ENCODE measurements at regions not wholly inside any gene's neighbourhood (a gene's known extent, or its start where the extent isn't known, plus 50 kb on each side); places are given as distances from the start of the nearest gene placed in this dataset.
"Not testable (repeated sequence)": the region's sequence is repeated elsewhere in the genome, so short reads cannot be mapped to it uniquely, and the experiment has no call there.

GRCh38 chr17:21470422-21470821 lies 94.3 kb downstream of the KCNJ12 start:
- H3K9me3 ChIP-seq (ENCODE audit: control insufficient read depth, low read length); H3K9ac ChIP-seq (ENCODE audit: low read length); H3K4me1 ChIP-seq (ENCODE audit: control insufficient read depth, insufficient read depth, low read length); H3K4me3 ChIP-seq (ENCODE audit: low read length); H3K36me3 ChIP-seq (ENCODE audit: control insufficient read depth, insufficient read depth, low read length); H3K27me3 ChIP-seq (ENCODE audit: control insufficient read depth, insufficient read depth, low read length): not testable (repeated sequence)

DNA sequence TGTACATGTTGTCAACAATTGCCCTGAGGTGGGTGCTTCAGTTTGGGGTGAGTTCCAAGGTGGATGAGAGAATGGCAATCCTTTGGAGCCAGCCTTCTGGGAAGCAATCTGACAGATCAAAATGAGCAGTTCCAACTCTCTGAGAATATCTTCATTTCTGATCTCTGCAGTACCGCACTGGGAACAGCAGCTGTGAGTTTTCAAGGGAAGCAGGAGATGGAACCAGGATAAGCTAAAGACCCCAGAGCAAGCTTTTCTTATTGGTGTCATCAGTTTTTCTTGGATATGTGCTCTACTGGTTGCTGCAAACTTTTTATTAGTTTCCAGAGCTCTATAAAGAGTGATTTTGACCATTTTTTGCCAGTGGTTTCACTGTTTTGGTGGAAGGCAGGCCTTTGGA lies 94.7 kb downstream of the KCNJ12 start:
- Histone ChIP-seq H3K4me1 (ENCODE audit: control insufficient read depth, insufficient read depth, low read length) (no peaks in the 10 kb centered on the region), H3K9me3 (ENCODE audit: control insufficient read depth, low read length) (no peaks in the 10 kb centered on the region), H3K4me3 (ENCODE audit: low read length) (no peak overlapping the region), H3K9ac (ENCODE audit: low read length) (no peak overlapping the region), H3K27me3 (ENCODE audit: control insufficient read depth, insufficient read depth, low read length) (peaks cover 3% of the 10 kb centered on the region), H3K36me3 (ENCODE audit: control insufficient read depth, insufficient read depth, low read length) (no peaks in the 10 kb centered on the region)

DNA sequence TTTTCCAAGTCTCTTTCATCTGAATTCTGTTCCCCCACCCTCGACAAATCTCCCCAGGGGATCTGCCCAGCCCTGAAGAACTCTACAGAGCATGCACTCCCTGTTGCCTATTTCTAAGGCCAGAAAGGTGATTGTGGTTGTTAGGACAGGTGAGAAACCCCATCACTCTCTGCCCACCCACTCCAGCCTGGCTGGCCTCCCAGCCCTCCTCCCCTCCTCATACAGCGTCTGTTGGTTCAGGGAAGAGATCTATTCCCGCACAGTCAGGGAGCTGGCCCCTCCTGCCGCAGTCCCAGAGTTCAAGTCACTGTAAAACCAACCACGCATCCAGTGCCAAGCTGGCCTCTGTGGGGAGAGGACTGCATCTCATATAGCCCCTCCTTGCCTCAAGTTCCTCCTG lies 98.7 kb downstream of the KCNJ12 start:
- Histone ChIP-seq H3K27me3 (ENCODE audit: control insufficient read depth, insufficient read depth, low read length) (peaks cover 9% of the 10 kb centered on the region), H3K4me3 (ENCODE audit: low read length) (no peak overlapping the region), H3K9ac (ENCODE audit: low read length) (no peak overlapping the region), H3K9me3 (ENCODE audit: control insufficient read depth, low read length) (no peaks in the 10 kb centered on the region), H3K36me3 (ENCODE audit: control insufficient read depth, insufficient read depth, low read length) (no peaks in the 10 kb centered on the region), H3K4me1 (ENCODE audit: control insufficient read depth, insufficient read depth, low read length) (no peaks in the 10 kb centered on the region)

GRCh38 chr17:21475571-21475970 lies 99.4 kb downstream of the KCNJ12 start:
- Histone ChIP-seq H3K27me3 (ENCODE audit: control insufficient read depth, insufficient read depth, low read length) (peaks cover 9% of the 10 kb centered on the region), H3K36me3 (ENCODE audit: control insufficient read depth, insufficient read depth, low read length) (no peaks in the 10 kb centered on the region), H3K9ac (ENCODE audit: low read length) (no peak overlapping the region), H3K4me3 (ENCODE audit: low read length) (no peak overlapping the region), H3K4me1 (ENCODE audit: control insufficient read depth, insufficient read depth, low read length) (no peaks in the 10 kb centered on the region), H3K9me3 (ENCODE audit: control insufficient read depth, low read length) (no peaks in the 10 kb centered on the region)

- Histone ChIP-seq H3K9ac (ENCODE audit: low read length) (no peak overlapping the region), H3K9me3 (ENCODE audit: control insufficient read depth, low read length) (no peaks in the 10 kb centered on the region), H3K36me3 (ENCODE audit: control insufficient read depth, insufficient read depth, low read length) (no peaks in the 10 kb centered on the region), H3K4me3 (ENCODE audit: low read length) (no peak overlapping the region), H3K27me3 (ENCODE audit: control insufficient read depth, insufficient read depth, low read length) (peaks cover 9% of the 10 kb centered on the region), H3K4me1 (ENCODE audit: control insufficient read depth, insufficient read depth, low read length) (no peaks in the 10 kb centered on the region)
Observed at GRCh38 chr17:21476867-21477266, 100.7 kb downstream of the KCNJ12 start.

DNA sequence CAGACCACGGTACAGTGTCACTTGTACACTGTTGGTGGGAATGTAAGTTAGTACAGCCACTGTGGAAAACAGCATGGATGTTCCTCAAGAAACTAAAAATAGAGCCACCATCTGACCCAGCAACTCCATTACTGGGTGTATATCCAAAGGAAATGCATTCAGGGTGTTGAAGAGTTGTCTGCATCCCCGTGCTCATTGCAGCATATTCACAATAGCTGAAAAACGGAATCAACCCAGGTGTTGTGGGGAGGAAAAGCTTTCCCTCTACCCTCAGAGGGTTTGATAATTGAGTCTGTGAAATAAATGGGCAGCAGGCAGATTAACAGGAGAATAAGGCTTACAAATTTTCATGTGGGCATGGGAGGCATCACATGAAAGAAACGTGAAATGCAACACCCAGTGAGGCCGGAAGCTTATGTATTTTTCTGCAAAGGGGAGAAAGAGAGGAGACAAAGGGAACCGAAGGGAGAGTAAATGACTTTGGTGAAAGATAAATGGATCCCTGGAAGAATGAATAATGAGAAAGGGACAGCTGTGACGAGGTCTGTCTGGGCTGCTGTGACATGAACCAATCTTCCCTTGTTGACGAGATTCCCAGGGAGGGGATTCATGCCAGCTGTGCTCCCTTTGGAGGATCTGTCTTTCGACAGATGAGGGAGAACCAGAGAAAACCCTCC lies 106.2 kb downstream of the KCNJ12 start:
- no peak overlapping the region for H3K9ac ChIP-seq (ENCODE audit: low read length)
- no peaks in the 10 kb centered on the region for H3K36me3 ChIP-seq (ENCODE audit: control insufficient read depth, insufficient read depth, low read length)
- H3K9me3 ChIP-seq (ENCODE audit: control insufficient read depth, low read length), result no peaks in the 10 kb centered on the region
- H3K4me3 ChIP-seq (ENCODE audit: low read length), result no peak overlapping the region
- peaks cover 4% of the 10 kb centered on the region for H3K27me3 ChIP-seq (ENCODE audit: control insufficient read depth, insufficient read depth, low read length)
- H3K4me1 ChIP-seq (ENCODE audit: control insufficient read depth, insufficient read depth, low read length), result no peaks in the 10 kb centered on the region

DNA sequence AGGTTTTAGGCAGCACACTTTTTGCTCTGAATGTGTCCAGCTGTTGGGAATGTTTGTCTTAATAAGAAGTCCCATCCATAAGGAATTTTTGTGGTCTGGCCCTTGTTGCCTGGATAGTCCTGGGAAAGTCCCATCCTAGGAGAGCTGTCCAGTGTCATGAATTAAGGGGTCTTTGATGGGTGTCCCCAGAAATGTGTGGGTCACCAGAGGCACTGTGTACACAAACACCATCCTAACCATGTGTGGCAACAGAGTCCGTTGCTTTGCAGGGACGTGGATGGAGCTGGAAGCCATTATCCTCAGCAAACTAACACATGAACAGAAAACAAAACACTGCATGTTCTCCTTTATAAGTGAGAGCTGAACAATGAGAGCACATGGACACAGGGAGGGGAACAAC lies 111.9 kb downstream of the KCNJ12 start:
- H3K36me3 ChIP-seq (ENCODE audit: control insufficient read depth, insufficient read depth, low read length); H3K4me3 ChIP-seq (ENCODE audit: low read length); H3K4me1 ChIP-seq (ENCODE audit: control insufficient read depth, insufficient read depth, low read length); H3K9ac ChIP-seq (ENCODE audit: low read length); H3K27me3 ChIP-seq (ENCODE audit: control insufficient read depth, insufficient read depth, low read length); H3K9me3 ChIP-seq (ENCODE audit: control insufficient read depth, low read length): not testable (repeated sequence)

GRCh38 chr17:21493993-21494392 lies 117.8 kb downstream of the KCNJ12 start:
- no peaks in the 10 kb centered on the region for H3K36me3 ChIP-seq (ENCODE audit: control insufficient read depth, insufficient read depth, low read length)
- no peaks in the 10 kb centered on the region for H3K27me3 ChIP-seq (ENCODE audit: control insufficient read depth, insufficient read depth, low read length)
- no peak overlapping the region for H3K9ac ChIP-seq (ENCODE audit: low read length)
- no peak overlapping the region for H3K4me3 ChIP-seq (ENCODE audit: low read length)
- H3K4me1 ChIP-seq (ENCODE audit: control insufficient read depth, insufficient read depth, low read length), result no peaks in the 10 kb centered on the region
- H3K9me3 ChIP-seq (ENCODE audit: control insufficient read depth, low read length), result no peaks in the 10 kb centered on the region

GRCh38 chr17:21495281-21495680 lies 119.1 kb downstream of the KCNJ12 start:
- H3K9ac ChIP-seq (ENCODE audit: low read length), result no peak overlapping the region
- H3K9me3 ChIP-seq (ENCODE audit: control insufficient read depth, low read length), result no peaks in the 10 kb centered on the region
- peaks cover 5% of the 10 kb centered on the region for H3K27me3 ChIP-seq (ENCODE audit: control insufficient read depth, insufficient read depth, low read length)
- H3K36me3 ChIP-seq (ENCODE audit: control insufficient read depth, insufficient read depth, low read length), result no peaks in the 10 kb centered on the region
- H3K4me3 ChIP-seq (ENCODE audit: low read length), result no peak overlapping the region
- no peaks in the 10 kb centered on the region for H3K4me1 ChIP-seq (ENCODE audit: control insufficient read depth, insufficient read depth, low read length)

DNA sequence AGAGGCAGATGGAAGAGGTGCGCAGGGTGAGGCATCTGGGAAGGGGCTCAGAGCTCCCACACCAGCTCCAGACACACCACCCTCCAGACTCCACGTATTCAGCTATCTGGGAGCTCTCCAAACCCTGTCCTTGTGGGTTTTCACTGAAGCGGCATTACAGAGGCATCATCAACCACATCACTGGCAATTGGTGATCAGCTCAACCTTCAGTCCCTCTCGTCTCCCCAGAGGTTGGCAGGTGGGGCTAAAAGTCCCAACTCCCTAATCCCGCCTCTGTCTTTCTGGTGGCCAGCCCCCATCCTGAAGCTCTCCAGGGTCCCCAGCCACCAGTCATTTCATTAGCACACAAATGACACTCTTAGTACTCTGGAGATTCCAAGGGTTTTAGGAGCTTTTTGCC lies 123.9 kb downstream of the KCNJ12 start:
- H3K27me3 ChIP-seq (ENCODE audit: control insufficient read depth, insufficient read depth, low read length), result peaks cover 5% of the 10 kb centered on the region
- no peaks in the 10 kb centered on the region for H3K9me3 ChIP-seq (ENCODE audit: control insufficient read depth, low read length)
- no peaks in the 10 kb centered on the region for H3K36me3 ChIP-seq (ENCODE audit: control insufficient read depth, insufficient read depth, low read length)
- H3K4me3 ChIP-seq (ENCODE audit: low read length), result no peak overlapping the region
- no peaks in the 10 kb centered on the region for H3K4me1 ChIP-seq (ENCODE audit: control insufficient read depth, insufficient read depth, low read length)
- H3K9ac ChIP-seq (ENCODE audit: low read length), result no peak overlapping the region

- H3K27me3 ChIP-seq (ENCODE audit: control insufficient read depth, insufficient read depth, low read length), result peaks cover 13% of the 10 kb centered on the region
- not testable (repeated sequence) for H3K9me3 ChIP-seq (ENCODE audit: control insufficient read depth, low read length); H3K9ac ChIP-seq (ENCODE audit: low read length); H3K4me3 ChIP-seq (ENCODE audit: low read length); H3K4me1 ChIP-seq (ENCODE audit: control insufficient read depth, insufficient read depth, low read length); H3K36me3 ChIP-seq (ENCODE audit: control insufficient read depth, insufficient read depth, low read length)
Observed at GRCh38 chr17:21501927-21502700, 126.0 kb downstream of the KCNJ12 start.

GRCh38 chr17:21505819-21506815 lies 130.0 kb downstream of the KCNJ12 start:
- Histone ChIP-seq H3K27me3 (ENCODE audit: control insufficient read depth, insufficient read depth, low read length) (peaks cover 18% of the 10 kb centered on the region), H3K9ac (ENCODE audit: low read length) (no peak overlapping the region), H3K4me3 (ENCODE audit: low read length) (no peak overlapping the region), H3K9me3 (ENCODE audit: control insufficient read depth, low read length) (no peaks in the 10 kb centered on the region), H3K36me3 (ENCODE audit: control insufficient read depth, insufficient read depth, low read length) (no peaks in the 10 kb centered on the region), H3K4me1 (ENCODE audit: control insufficient read depth, insufficient read depth, low read length) (peaks cover 2% of the 10 kb centered on the region)

All from mucosa of stomach (tissue), 1 donor.